GM23338 (cell line): ENCODE measurements at regions not wholly inside any gene's neighbourhood (a gene's known extent, or its start where the extent isn't known, plus 50 kb on each side); places are given as distances from the start of the nearest gene placed in this dataset.

Experiments
- ATAC-seq: fragments of 200-7000 bp; cut with Tn5 transposase; 3 replicates; pipeline ENCODE4 v1.9.1; 2020
- DNase-seq: peaks from one replicate; pipeline ENCODE4 v3.0.0-alpha.2; 2015; ENCODE audit warnings: low spot score
- H2AFZ ChIP-seq: fragments of 200-600 bp; sonication (generic); 2 replicates; pipeline ENCODE4 v1.8.0; 2016; ENCODE audit warnings: antibody characterized with exemption, mild to moderate bottlenecking, moderate library complexity
- H3F3A ChIP-seq: fragments of 200-600 bp; sonication (generic); replicated peaks from 2 replicates; pipeline ENCODE4 v1.8.0; 2017; ENCODE audit warnings: antibody characterized with exemption, mixed run types, low read depth
- H3K27ac ChIP-seq: fragments of 200-600 bp; sonication (generic); 2 replicates; pipeline ENCODE4 v1.6.1; 2016; ENCODE audit warnings: low read depth
- H3K27me3 ChIP-seq: fragments of 200-600 bp; sonication (generic); 2 replicates; pipeline ENCODE4 v1.8.0; 2016; ENCODE audit warnings: mild to moderate bottlenecking, mixed run types, moderate library complexity; ENCODE audit not compliant: insufficient read depth
- H3K36me3 ChIP-seq: fragments of 200-600 bp; sonication (generic); 2 replicates; pipeline ENCODE4 v1.8.0; 2016; ENCODE audit warnings: mild to moderate bottlenecking; ENCODE audit not compliant: insufficient read depth
- H3K4me1 ChIP-seq: fragments of 200-600 bp; sonication (generic); 2 replicates; pipeline ENCODE4 v1.8.0; 2016; ENCODE audit warnings: mild to moderate bottlenecking, moderate library complexity; ENCODE audit not compliant: insufficient read depth
- H3K4me2 ChIP-seq: fragments of 200-600 bp; sonication (generic); 2 replicates; pipeline ENCODE4 v1.7.1; 2017; ENCODE audit warnings: mixed run types
- H3K4me3 ChIP-seq: fragments of 200-600 bp; sonication (generic); 2 replicates; pipeline ENCODE4 v1.6.1; 2016; ENCODE audit warnings: mixed run types
- H3K79me2 ChIP-seq: fragments of 200-600 bp; sonication (generic); replicated peaks from 2 replicates; pipeline ENCODE4 v1.8.0; 2017; ENCODE audit warnings: mild to moderate bottlenecking; ENCODE audit not compliant: insufficient read depth
- H3K9me2 ChIP-seq: fragments of 200-600 bp; sonication (generic); 2 replicates; pipeline ENCODE4 v1.8.0; 2017; ENCODE audit not compliant: insufficient read depth
- H4K20me1 ChIP-seq: fragments of 200-600 bp; sonication (generic); replicated peaks from 2 replicates; pipeline ENCODE4 v1.8.0; 2017; ENCODE audit warnings: mild to moderate bottlenecking; ENCODE audit not compliant: insufficient read depth
- H3K27ac Mint-ChIP-seq: 2 replicates; pipeline ENCODE4 v1.8.0; 2020; ENCODE audit warnings: inconsistent platforms, mild to moderate bottlenecking, moderate library complexity, mixed read lengths
- H3K27me3 Mint-ChIP-seq: 3 replicates; pipeline ENCODE4 v1.8.0; 2022; ENCODE audit warnings: low read depth, mild to moderate bottlenecking, moderate library complexity, mixed read lengths, inconsistent platforms; ENCODE audit not compliant: insufficient read depth, poor library complexity
- H3K36me3 Mint-ChIP-seq: 3 replicates; pipeline ENCODE4 v1.8.0; 2021; ENCODE audit warnings: low read depth, mild to moderate bottlenecking, inconsistent platforms, moderate library complexity, mixed read lengths
- H3K4me1 Mint-ChIP-seq: 3 replicates; pipeline ENCODE4 v1.8.0; 2020; ENCODE audit warnings: mild to moderate bottlenecking, inconsistent platforms, mixed read lengths
- H3K4me3 Mint-ChIP-seq: 3 replicates; pipeline ENCODE4 v1.8.0; 2021; ENCODE audit warnings: moderate library complexity, mild to moderate bottlenecking, inconsistent platforms, mixed read lengths
- H3K9me3 Mint-ChIP-seq: 3 replicates; pipeline ENCODE4 v1.8.0; 2020; ENCODE audit warnings: moderate library complexity, mild to moderate bottlenecking, inconsistent platforms, mixed read lengths
- CTCF ChIP-seq, 2 experiments: fragments of 200-600 bp in 1 of 2; sonication (generic) in 1 of 2; conservative IDR thresholded peaks; 2 replicates each; pipeline versions ENCODE4 v1.5.1 to v1.6.1; 2016 to 2017; ENCODE audit warnings: antibody characterized with exemption in 2 of 2, low read depth in 2 of 2, mild to moderate bottlenecking in 2 of 2, moderate library complexity in 1 of 2
- ETS1 ChIP-seq: IDR thresholded peaks from 2 replicates; pipeline ENCODE4 v1.6.1; 2016; ENCODE audit warnings: antibody characterized with exemption
- EZH2 ChIP-seq: fragments of 200-600 bp; sonication (generic); IDR thresholded peaks from one replicate; pipeline ENCODE4 v1.8.0; 2017; ENCODE audit warnings: antibody characterized with exemption, mild to moderate bottlenecking, low read depth; ENCODE audit not compliant: unreplicated experiment
- EZH2phosphoT487 ChIP-seq: fragments of 200-600 bp; sonication (generic); IDR thresholded peaks from one replicate; pipeline ENCODE4 v1.8.1; 2018; ENCODE audit warnings: antibody characterized with exemption; ENCODE audit not compliant: unreplicated experiment
- NANOG ChIP-seq: IDR thresholded peaks from 2 replicates; pipeline ENCODE4 v1.6.1; 2016; ENCODE audit warnings: antibody characterized with exemption, borderline replicate concordance
- STAT1 ChIP-seq: IDR thresholded peaks from one replicate; pipeline ENCODE4 v1.6.1; 2016; ENCODE audit warnings: antibody characterized with exemption; ENCODE audit not compliant: unreplicated experiment
- ZNF114 ChIP-seq: fragments of 250-450 bp; sonication (Bioruptor Pico); IDR thresholded peaks from 2 replicates; pipeline ENCODE4 v1.5.0; 2020; ENCODE audit warnings: mild to moderate bottlenecking, moderate library complexity
- ZNF331 ChIP-seq: fragments of 250-450 bp; sonication (Bioruptor Pico); IDR thresholded peaks from 2 replicates; pipeline ENCODE4 v1.5.0; 2020; ENCODE audit warnings: low read depth, mild to moderate bottlenecking, moderate library complexity
- ZNF462 ChIP-seq: fragments of 250-450 bp; sonication (Bioruptor Pico); IDR thresholded peaks from 2 replicates; pipeline ENCODE4 v1.5.0; 2020; ENCODE audit warnings: mild to moderate bottlenecking, moderate library complexity

- no peaks in the 10 kb centered on the region for H3K79me2 ChIP-seq
- H3K4me3 ChIP-seq = no peak overlapping the region
- no peaks in the 10 kb centered on the region for H3K36me3 ChIP-seq
- peaks cover 12% of the 10 kb centered on the region for H3K4me1 ChIP-seq
- H3K4me3 Mint-ChIP-seq = no peak overlapping the region
- peaks cover 3% of the 10 kb centered on the region for H3K27me3 Mint-ChIP-seq
- no peak for TF ChIP-seq ZNF114
- TF ChIP-seq EZH2phosphoT487 = no peak
- no peak for TF ChIP-seq NANOG
- TF ChIP-seq STAT1 = no peak
- H3K9me3 Mint-ChIP-seq = no peaks in the 10 kb centered on the region
- H3K27ac ChIP-seq = no peak overlapping the region
- H3F3A ChIP-seq = no peaks in the 10 kb centered on the region
- no peak overlapping the region for H2AFZ ChIP-seq
- no peaks in the 10 kb centered on the region for H3K9me2 ChIP-seq
- no peaks in the 10 kb centered on the region for H4K20me1 ChIP-seq
- no peaks in the 10 kb centered on the region for H3K36me3 Mint-ChIP-seq
- DNase-seq (no peak), ATAC-seq (no peak)
- no peak overlapping the region for H3K4me2 ChIP-seq
- peaks cover 10% of the 10 kb centered on the region for H3K27me3 ChIP-seq
- peaks cover 21% of the 10 kb centered on the region for H3K4me1 Mint-ChIP-seq
- no peak overlapping the region for H3K27ac Mint-ChIP-seq
These were observed 186.5 kb upstream of the TCF4 start for GRCh38 chr18:55774505-55774904.

- H3K27ac ChIP-seq = no peak overlapping the region
- no peak overlapping the region for H3K4me3 ChIP-seq
- 0 out of 2 replicates have a peak overlapping the region, but pooled peaks have one; percentile 7 for H3K4me2 ChIP-seq
- no peaks in the 10 kb centered on the region for H3K36me3 ChIP-seq
- Mint-ChIP-seq H3K27ac (no peak overlapping the region; the same call in 1 of the 2 replicates), H3K9me3 (no peaks in the 10 kb centered on the region), H3K27me3 (no peaks in the 10 kb centered on the region), H3K36me3 (no peaks in the 10 kb centered on the region), H3K4me1 (peaks cover 54% of the 10 kb centered on the region), H3K4me3 (peak overlapping the region; percentile 19; the same call in 1 of the 3 replicates)
- DNase-seq = peak; percentile 87
- H3K4me1 ChIP-seq = peaks cover 10% of the 10 kb centered on the region
- ATAC-seq = peak; percentile 89
- no peaks in the 10 kb centered on the region for H3F3A ChIP-seq
- H4K20me1 ChIP-seq = no peaks in the 10 kb centered on the region
- H3K9me2 ChIP-seq = no peaks in the 10 kb centered on the region
- no peaks in the 10 kb centered on the region for H3K79me2 ChIP-seq
- TF ChIP-seq ETS1 = peak; percentile 29; the same call in 1 of the 2 replicates
- no peak for TF ChIP-seq CTCF (conservative IDR thresholded peaks at IDR 0.05; ENCODE audit: low read depth in 2 of 2)
- TF ChIP-seq NANOG = 0 out of 2 replicates have a peak, but pooled peaks have one; percentile 15
- no peak for TF ChIP-seq ZNF331 (CRISPR knock-in tag)
- H2AFZ ChIP-seq = no peak overlapping the region
- H3K27me3 ChIP-seq = no peaks in the 10 kb centered on the region
These were observed 180.3 kb upstream of the TCF4 start for GRCh38 chr18:55768255-55768654.

- H3K27me3 Mint-ChIP-seq = peaks cover 5% of the 10 kb centered on the region
- no peak overlapping the region for H2AFZ ChIP-seq
- H3K27ac Mint-ChIP-seq = no peak overlapping the region
- H3K4me1 Mint-ChIP-seq = peaks cover 65% of the 10 kb centered on the region
- H3K9me3 Mint-ChIP-seq = no peaks in the 10 kb centered on the region
- H4K20me1 ChIP-seq = no peaks in the 10 kb centered on the region
- no peaks in the 10 kb centered on the region for H3K36me3 Mint-ChIP-seq
- no peak overlapping the region for H3K4me3 ChIP-seq
- H3F3A ChIP-seq = no peaks in the 10 kb centered on the region
- ATAC-seq (peak; percentile 49), DNase-seq (no peak)
- H3K36me3 ChIP-seq = no peaks in the 10 kb centered on the region
- no peak overlapping the region for H3K4me3 Mint-ChIP-seq
- peaks cover 10% of the 10 kb centered on the region for H3K4me1 ChIP-seq
- H3K27ac ChIP-seq = no peak overlapping the region
- no peaks in the 10 kb centered on the region for H3K9me2 ChIP-seq
- no peak overlapping the region for H3K4me2 ChIP-seq
- no peaks in the 10 kb centered on the region for H3K27me3 ChIP-seq
- no peaks in the 10 kb centered on the region for H3K79me2 ChIP-seq
- TF ChIP-seq ZNF462 (no peak), EZH2 (no peak)
These were observed 176.4 kb upstream of the TCF4 start for GRCh38 chr18:55764386-55764785.
